H1 (cell line): ENCODE measurements at regions not wholly inside any gene's neighbourhood (a gene's known extent, or its start where the extent isn't known, plus 50 kb on each side); places are given as distances from the start of the nearest gene placed in this dataset.

Source experiments
- BCL11A ChIP-seq, 2 experiments: IDR thresholded peaks; one replicate each; pipeline ENCODE4 v1.6.1; 2011; ENCODE audit warnings: low read depth in 2 of 2, low read length in 2 of 2, mild to moderate bottlenecking in 2 of 2
- CREB1 ChIP-seq: IDR thresholded peaks from 2 replicates; pipeline ENCODE4 v1.6.1; 2012; ENCODE audit warnings: inconsistent platforms
- CTBP2 ChIP-seq: IDR thresholded peaks from 2 replicates; pipeline ENCODE4 v1.7.0; 2011; ENCODE audit warnings: borderline replicate concordance, mild to moderate bottlenecking, moderate library complexity, mixed read lengths, low read length; ENCODE audit not compliant: insufficient read depth, insufficient read length
- EP300 ChIP-seq, 2 experiments: IDR thresholded peaks; 1 replicate in 1 of 2; 2 replicates in 1 of 2; pipeline ENCODE4 v1.6.1; 2011 to 2012; ENCODE audit warnings: low read depth in 2 of 2, low read length in 2 of 2, mild to moderate bottlenecking in 2 of 2, borderline replicate concordance in 1 of 2, inconsistent platforms in 1 of 2, moderate library complexity in 1 of 2
- HDAC6 ChIP-seq: IDR thresholded peaks from one replicate; pipeline ENCODE4 v1.7.1; 2012; ENCODE audit warnings: low read depth, mild to moderate bottlenecking, inconsistent platforms, low read length, moderate library complexity
- JUND ChIP-seq: IDR thresholded peaks from 2 replicates; pipeline ENCODE4 v1.6.1; 2011; ENCODE audit warnings: mild to moderate bottlenecking, improper control_type of control experiment, low read length
- MAFK ChIP-seq: IDR thresholded peaks from 2 replicates; pipeline ENCODE4 v1.6.1; 2012; ENCODE audit warnings: low read depth, mild to moderate bottlenecking, improper control_type of control experiment, low read length
- SAP30 ChIP-seq: fragments of 300-600 bp; sonication (generic); IDR thresholded peaks from 2 replicates; pipeline ENCODE4 v1.7.1; 2012; ENCODE audit warnings: low read length, moderate library complexity, mild to moderate bottlenecking, inconsistent platforms; ENCODE audit not compliant: insufficient read depth, insufficient replicate concordance
- SIRT6 ChIP-seq: IDR thresholded peaks from one replicate; pipeline ENCODE4 v1.7.1; 2012; ENCODE audit warnings: low read length, inconsistent platforms
- TAF1 ChIP-seq: IDR thresholded peaks from 2 replicates; pipeline ENCODE4 v1.6.1; 2011; ENCODE audit warnings: mild to moderate bottlenecking, low read depth, low read length
- TAF7 ChIP-seq: optimal IDR thresholded peaks from 2 replicates; pipeline ENCODE3; 2011; ENCODE audit warnings: low read depth, mild to moderate bottlenecking, inconsistent platforms, low read length, moderate library complexity, borderline replicate concordance
- TF ChIP-seq, protein P1 (sequence below): fragments of 300-600 bp; sonication (generic); IDR thresholded peaks from 2 replicates; pipeline ENCODE4 v1.7.1; 2012; ENCODE audit warnings: low read length, moderate library complexity, mild to moderate bottlenecking, inconsistent platforms; ENCODE audit not compliant: insufficient replicate concordance

- TF ChIP-seq, protein P1, sequence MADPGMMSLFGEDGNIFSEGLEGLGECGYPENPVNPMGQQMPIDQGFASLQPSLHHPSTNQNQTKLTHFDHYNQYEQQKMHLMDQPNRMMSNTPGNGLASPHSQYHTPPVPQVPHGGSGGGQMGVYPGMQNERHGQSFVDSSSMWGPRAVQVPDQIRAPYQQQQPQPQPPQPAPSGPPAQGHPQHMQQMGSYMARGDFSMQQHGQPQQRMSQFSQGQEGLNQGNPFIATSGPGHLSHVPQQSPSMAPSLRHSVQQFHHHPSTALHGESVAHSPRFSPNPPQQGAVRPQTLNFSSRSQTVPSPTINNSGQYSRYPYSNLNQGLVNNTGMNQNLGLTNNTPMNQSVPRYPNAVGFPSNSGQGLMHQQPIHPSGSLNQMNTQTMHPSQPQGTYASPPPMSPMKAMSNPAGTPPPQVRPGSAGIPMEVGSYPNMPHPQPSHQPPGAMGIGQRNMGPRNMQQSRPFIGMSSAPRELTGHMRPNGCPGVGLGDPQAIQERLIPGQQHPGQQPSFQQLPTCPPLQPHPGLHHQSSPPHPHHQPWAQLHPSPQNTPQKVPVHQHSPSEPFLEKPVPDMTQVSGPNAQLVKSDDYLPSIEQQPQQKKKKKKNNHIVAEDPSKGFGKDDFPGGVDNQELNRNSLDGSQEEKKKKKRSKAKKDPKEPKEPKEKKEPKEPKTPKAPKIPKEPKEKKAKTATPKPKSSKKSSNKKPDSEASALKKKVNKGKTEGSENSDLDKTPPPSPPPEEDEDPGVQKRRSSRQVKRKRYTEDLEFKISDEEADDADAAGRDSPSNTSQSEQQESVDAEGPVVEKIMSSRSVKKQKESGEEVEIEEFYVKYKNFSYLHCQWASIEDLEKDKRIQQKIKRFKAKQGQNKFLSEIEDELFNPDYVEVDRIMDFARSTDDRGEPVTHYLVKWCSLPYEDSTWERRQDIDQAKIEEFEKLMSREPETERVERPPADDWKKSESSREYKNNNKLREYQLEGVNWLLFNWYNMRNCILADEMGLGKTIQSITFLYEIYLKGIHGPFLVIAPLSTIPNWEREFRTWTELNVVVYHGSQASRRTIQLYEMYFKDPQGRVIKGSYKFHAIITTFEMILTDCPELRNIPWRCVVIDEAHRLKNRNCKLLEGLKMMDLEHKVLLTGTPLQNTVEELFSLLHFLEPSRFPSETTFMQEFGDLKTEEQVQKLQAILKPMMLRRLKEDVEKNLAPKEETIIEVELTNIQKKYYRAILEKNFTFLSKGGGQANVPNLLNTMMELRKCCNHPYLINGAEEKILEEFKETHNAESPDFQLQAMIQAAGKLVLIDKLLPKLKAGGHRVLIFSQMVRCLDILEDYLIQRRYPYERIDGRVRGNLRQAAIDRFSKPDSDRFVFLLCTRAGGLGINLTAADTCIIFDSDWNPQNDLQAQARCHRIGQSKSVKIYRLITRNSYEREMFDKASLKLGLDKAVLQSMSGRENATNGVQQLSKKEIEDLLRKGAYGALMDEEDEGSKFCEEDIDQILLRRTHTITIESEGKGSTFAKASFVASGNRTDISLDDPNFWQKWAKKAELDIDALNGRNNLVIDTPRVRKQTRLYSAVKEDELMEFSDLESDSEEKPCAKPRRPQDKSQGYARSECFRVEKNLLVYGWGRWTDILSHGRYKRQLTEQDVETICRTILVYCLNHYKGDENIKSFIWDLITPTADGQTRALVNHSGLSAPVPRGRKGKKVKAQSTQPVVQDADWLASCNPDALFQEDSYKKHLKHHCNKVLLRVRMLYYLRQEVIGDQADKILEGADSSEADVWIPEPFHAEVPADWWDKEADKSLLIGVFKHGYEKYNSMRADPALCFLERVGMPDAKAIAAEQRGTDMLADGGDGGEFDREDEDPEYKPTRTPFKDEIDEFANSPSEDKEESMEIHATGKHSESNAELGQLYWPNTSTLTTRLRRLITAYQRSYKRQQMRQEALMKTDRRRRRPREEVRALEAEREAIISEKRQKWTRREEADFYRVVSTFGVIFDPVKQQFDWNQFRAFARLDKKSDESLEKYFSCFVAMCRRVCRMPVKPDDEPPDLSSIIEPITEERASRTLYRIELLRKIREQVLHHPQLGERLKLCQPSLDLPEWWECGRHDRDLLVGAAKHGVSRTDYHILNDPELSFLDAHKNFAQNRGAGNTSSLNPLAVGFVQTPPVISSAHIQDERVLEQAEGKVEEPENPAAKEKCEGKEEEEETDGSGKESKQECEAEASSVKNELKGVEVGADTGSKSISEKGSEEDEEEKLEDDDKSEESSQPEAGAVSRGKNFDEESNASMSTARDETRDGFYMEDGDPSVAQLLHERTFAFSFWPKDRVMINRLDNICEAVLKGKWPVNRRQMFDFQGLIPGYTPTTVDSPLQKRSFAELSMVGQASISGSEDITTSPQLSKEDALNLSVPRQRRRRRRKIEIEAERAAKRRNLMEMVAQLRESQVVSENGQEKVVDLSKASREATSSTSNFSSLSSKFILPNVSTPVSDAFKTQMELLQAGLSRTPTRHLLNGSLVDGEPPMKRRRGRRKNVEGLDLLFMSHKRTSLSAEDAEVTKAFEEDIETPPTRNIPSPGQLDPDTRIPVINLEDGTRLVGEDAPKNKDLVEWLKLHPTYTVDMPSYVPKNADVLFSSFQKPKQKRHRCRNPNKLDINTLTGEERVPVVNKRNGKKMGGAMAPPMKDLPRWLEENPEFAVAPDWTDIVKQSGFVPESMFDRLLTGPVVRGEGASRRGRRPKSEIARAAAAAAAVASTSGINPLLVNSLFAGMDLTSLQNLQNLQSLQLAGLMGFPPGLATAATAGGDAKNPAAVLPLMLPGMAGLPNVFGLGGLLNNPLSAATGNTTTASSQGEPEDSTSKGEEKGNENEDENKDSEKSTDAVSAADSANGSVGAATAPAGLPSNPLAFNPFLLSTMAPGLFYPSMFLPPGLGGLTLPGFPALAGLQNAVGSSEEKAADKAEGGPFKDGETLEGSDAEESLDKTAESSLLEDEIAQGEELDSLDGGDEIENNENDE, result no peak
- no peak for TF ChIP-seq HDAC6
- no peak for TF ChIP-seq SAP30
- TF ChIP-seq MAFK, result no peak
- no peak for TF ChIP-seq SIRT6
- TF ChIP-seq CREB1, result no peak
- TF ChIP-seq BCL11A (IDR thresholded peaks at IDR 0.05; ENCODE audit: low read depth in 2 of 2, low read length in 2 of 2), result no peak
- TF ChIP-seq TAF7, result no peak
- TF ChIP-seq EP300 (IDR thresholded peaks at IDR 0.05; ENCODE audit: borderline replicate concordance in 1 of 2, low read depth in 2 of 2, low read length in 2 of 2), result no peak
- no peak for TF ChIP-seq JUND
- no peak for TF ChIP-seq TAF1
- no peak for TF ChIP-seq CTBP2
Measured at GRCh38 chr2:139218181-139218580, 438.0 kb upstream of the NXPH2 start (continued).
